ENCODE measurements at regions not wholly inside any gene's neighbourhood (a gene's known extent, or its start where the extent isn't known, plus 50 kb on each side); places are given as distances from the start of the nearest gene placed in this dataset.

DNA sequence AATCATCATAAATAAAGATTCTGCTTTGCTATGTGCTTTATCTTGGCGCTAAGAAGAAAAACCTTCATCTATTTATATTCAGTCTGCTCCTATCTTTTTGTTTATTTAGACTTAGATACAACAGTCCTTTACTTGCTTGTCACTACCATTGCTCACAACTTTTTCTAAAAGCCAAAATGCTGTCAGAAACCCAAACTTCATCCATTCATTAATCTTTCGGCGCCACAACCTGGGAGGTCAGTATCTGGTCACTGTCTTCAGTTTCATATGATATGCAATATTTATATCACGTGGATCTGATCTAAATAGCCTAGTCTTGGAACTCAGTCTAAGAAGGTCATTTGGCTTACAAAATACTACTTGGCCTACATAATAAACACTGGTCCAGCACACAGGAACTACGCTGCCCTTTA is 159.3 kb upstream of the TARS1 start:
- Histone ChIP-seq H3K4me1 (ENCODE audit: insufficient read depth, low read length) (no peaks in the 10 kb centered on the region), H3K9me3 (ENCODE audit: insufficient read depth, low read depth, low read length) (no peaks in the 10 kb centered on the region), H3K4me3 (ENCODE audit: low read length) (no peak overlapping the region), H3K27me3 (ENCODE audit: insufficient read depth, low read length) (no peaks in the 10 kb centered on the region), H3K27ac (ENCODE audit: low read length) (no peak overlapping the region), H3K9ac (ENCODE audit: low read depth, low read length) (no peak overlapping the region), H3K36me3 (ENCODE audit: insufficient read depth, low read depth, low read length) (no peaks in the 10 kb centered on the region)

DNA sequence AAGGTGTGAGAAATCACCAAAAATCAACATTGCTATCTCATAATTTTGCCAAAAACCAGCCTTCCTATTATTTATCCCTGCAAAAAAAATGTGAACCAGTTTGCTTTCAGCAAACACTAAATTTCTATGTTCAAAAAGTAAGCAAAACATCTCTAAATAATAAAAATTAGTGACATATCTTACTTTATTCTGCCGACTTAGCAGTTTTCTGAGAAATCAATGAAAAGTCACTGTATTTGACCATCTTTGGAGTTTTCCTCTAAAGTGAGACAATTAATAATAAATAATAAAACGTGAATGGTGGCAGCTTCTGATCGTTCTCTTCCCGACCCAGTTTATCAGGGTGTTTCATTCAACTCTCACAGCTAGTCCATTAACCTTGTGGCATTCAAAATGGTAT is 158.6 kb upstream of the TARS1 start:
- Histone ChIP-seq H3K9ac (ENCODE audit: low read depth, low read length) (no peak overlapping the region), H3K27me3 (ENCODE audit: insufficient read depth, low read length) (no peaks in the 10 kb centered on the region), H3K9me3 (ENCODE audit: insufficient read depth, low read depth, low read length) (no peaks in the 10 kb centered on the region)

DNA sequence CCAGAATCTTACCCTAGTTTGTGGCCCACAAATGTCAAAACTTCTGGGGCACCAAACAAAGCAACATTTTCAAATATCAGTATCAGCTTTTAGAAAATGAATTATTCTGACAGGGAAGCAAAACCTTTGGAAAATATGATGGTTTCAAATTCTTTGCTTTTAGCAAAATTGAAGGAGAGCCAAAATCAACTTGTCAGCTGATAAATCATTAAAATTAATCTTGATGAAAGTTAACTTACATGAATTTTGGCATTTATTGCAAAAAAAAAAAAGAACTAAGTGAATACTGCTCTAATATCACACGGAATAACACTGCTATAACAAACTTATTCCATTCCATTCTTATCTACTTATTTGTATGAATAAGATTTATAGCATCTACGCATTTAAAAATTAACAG is 158.1 kb upstream of the TARS1 start:
- no peak overlapping the region for H3K4me3 ChIP-seq (ENCODE audit: low read length)
- H3K9me3 ChIP-seq (ENCODE audit: insufficient read depth, low read depth, low read length): no peaks in the 10 kb centered on the region
- no peaks in the 10 kb centered on the region for H3K27me3 ChIP-seq (ENCODE audit: insufficient read depth, low read length)
- H3K27ac ChIP-seq (ENCODE audit: low read length): no peak overlapping the region
- no peaks in the 10 kb centered on the region for H3K4me1 ChIP-seq (ENCODE audit: insufficient read depth, low read length)
- H3K9ac ChIP-seq (ENCODE audit: low read depth, low read length): no peak overlapping the region
- H3K36me3 ChIP-seq (ENCODE audit: insufficient read depth, low read depth, low read length): no peaks in the 10 kb centered on the region

More for the DNA sequence above, 158.6 kb upstream of the TARS1 start:
- H3K4me1 ChIP-seq (ENCODE audit: insufficient read depth, low read length): no peaks in the 10 kb centered on the region
- no peaks in the 10 kb centered on the region for H3K36me3 ChIP-seq (ENCODE audit: insufficient read depth, low read depth, low read length)
- no peak overlapping the region for H3K4me3 ChIP-seq (ENCODE audit: low read length)
- H3K27ac ChIP-seq (ENCODE audit: low read length): no peak overlapping the region

DNA sequence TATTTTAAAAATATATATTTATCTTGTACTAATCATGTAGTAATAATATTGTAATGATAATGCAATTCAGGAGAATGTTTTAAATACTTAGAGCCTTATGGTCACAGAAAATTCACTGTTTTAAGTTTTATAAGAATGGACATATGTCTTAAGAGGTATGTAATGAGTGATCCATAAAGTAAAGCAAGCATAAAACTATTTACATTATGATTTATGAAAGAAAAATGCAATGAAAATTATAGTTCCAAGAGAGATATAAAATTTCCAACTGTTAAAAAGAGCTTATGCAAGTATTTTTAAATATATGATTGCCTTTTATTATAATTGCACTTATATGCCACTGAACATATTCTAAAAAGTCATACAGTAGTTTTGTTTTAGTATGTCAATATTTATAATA is 157.5 kb upstream of the TARS1 start:
- Histone ChIP-seq H3K4me3 (ENCODE audit: low read length) (no peak overlapping the region), H3K9me3 (ENCODE audit: insufficient read depth, low read depth, low read length) (no peaks in the 10 kb centered on the region), H3K27ac (ENCODE audit: low read length) (no peak overlapping the region), H3K27me3 (ENCODE audit: insufficient read depth, low read length) (no peaks in the 10 kb centered on the region), H3K4me1 (ENCODE audit: insufficient read depth, low read length) (no peaks in the 10 kb centered on the region), H3K9ac (ENCODE audit: low read depth, low read length) (no peak overlapping the region), H3K36me3 (ENCODE audit: insufficient read depth, low read depth, low read length) (no peaks in the 10 kb centered on the region)

DNA sequence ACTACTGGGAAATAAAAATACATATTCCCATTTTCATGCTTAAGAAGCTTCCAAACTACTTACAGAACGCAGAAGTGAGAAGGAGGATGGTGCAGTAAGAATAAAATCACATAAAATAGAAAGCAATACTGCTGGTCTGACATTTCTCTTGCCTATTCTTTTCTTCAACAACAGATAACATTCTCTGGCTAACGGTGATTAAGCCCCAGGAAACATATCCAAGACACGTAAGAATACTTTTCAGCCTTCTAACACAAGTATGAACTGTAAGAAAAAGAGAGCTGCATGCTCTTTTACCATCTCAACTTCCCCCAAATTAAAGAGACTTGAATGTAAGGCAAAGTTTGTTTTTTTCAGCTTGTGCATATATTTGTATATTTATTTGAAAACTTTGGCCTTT is 156.1 kb upstream of the TARS1 start:
- no peak overlapping the region for H3K9ac ChIP-seq (ENCODE audit: low read depth, low read length)
- H3K4me1 ChIP-seq (ENCODE audit: insufficient read depth, low read length): no peaks in the 10 kb centered on the region
- H3K27me3 ChIP-seq (ENCODE audit: insufficient read depth, low read length): no peaks in the 10 kb centered on the region
- no peaks in the 10 kb centered on the region for H3K36me3 ChIP-seq (ENCODE audit: insufficient read depth, low read depth, low read length)
- no peaks in the 10 kb centered on the region for H3K9me3 ChIP-seq (ENCODE audit: insufficient read depth, low read depth, low read length)
- H3K4me3 ChIP-seq (ENCODE audit: low read length): no peak overlapping the region
- no peak overlapping the region for H3K27ac ChIP-seq (ENCODE audit: low read length)

DNA sequence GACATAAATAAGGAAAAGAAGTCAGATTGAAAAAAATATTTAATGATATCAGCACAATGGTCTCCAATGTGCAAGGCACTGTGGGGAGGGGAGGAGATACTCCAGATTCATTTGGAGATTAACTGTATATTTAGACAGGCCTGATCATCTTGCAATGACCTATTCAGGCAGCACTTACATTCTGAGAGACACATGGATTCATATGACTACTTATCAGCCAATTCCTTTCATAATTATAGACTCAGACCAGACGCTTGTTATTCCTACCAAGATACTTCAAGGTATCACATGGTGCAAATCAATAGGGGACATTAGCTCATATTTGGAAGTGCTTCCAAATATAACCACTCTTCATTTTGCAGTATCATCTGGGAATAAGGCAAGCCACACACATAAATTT is 153.5 kb upstream of the TARS1 start:
- no peaks in the 10 kb centered on the region; the same call in 1 of the 2 replicates for H3K9me3 ChIP-seq (ENCODE audit: insufficient read depth, low read depth, low read length)
- H3K4me1 ChIP-seq (ENCODE audit: insufficient read depth, low read length): no peaks in the 10 kb centered on the region
- no peak overlapping the region for H3K4me3 ChIP-seq (ENCODE audit: low read length)
- H3K36me3 ChIP-seq (ENCODE audit: insufficient read depth, low read depth, low read length): no peaks in the 10 kb centered on the region
- no peak overlapping the region for H3K9ac ChIP-seq (ENCODE audit: low read depth, low read length)
- no peaks in the 10 kb centered on the region for H3K27me3 ChIP-seq (ENCODE audit: insufficient read depth, low read length)
- no peak overlapping the region for H3K27ac ChIP-seq (ENCODE audit: low read length)

DNA sequence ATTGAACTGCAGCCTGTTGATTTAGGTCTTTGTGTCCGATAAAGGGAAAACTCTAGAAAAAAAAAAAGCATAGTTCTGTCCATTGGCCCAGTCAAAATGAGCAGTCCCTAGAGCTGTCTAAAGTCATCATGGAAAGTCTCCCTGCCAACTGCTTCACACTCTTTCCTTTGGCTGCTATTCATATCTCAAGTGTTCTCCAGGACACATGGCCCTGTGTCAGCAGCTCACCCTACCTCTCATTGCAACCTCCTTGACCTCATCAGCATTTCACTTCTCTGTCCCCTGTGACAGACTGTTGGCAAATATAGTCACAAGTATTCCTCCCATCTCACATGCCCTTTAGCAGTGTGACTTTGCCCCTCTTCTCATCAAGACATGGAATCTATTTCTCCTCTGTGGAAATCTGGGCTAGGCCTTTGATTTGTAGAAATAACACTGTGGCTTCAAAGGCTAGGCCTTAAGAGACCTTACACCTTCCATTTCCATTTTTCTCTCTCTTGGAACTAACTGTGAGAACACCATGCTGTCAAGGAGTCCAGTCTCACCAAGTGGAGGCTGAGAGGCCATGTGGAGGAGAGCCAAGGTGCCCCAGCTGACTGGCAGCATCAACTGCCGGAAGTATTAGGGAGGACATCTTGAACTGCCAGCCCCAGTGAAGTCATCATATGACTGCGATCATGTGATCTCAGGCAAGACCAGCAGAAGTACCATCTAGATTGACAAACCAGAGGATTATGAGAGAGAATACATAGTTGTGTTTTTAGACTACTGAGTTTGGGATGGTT is 149.4 kb upstream of the TARS1 start:
- H3K4me3 ChIP-seq (ENCODE audit: low read length): no peak overlapping the region
- no peaks in the 10 kb centered on the region for H3K36me3 ChIP-seq (ENCODE audit: insufficient read depth, low read depth, low read length)
- H3K27ac ChIP-seq (ENCODE audit: low read length): no peak overlapping the region
- no peaks in the 10 kb centered on the region for H3K4me1 ChIP-seq (ENCODE audit: insufficient read depth, low read length)
- no peaks in the 10 kb centered on the region; the same call in 1 of the 2 replicates for H3K9me3 ChIP-seq (ENCODE audit: insufficient read depth, low read depth, low read length)
- H3K9ac ChIP-seq (ENCODE audit: low read depth, low read length): no peak overlapping the region
- no peaks in the 10 kb centered on the region for H3K27me3 ChIP-seq (ENCODE audit: insufficient read depth, low read length)

DNA sequence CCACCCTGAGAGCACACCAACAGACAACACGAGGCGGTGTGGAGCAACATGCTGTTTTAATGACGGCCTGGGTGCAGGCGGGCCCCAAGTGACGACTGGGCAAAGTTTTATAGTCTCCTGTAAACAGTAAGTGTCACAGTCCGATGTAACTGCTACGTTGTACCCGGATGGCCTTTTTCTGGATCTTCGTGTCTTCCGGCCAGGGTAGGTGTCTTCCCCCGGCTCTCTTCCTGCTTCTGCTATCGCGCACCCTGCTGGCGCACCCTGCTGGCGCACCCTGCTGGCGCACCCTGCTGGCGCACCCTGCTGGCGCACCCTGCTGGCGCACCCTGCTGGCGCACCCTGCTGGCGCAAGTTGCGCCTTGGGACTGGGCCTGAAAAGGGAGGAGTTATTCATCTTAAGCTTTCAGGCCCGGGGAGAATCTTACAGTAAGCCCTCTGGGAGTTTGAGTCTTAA is 143.0 kb upstream of the TARS1 start:
- Histone ChIP-seq H3K27me3 (ENCODE audit: insufficient read depth, low read length) (no peaks in the 10 kb centered on the region), H3K4me1 (ENCODE audit: insufficient read depth, low read length) (no peaks in the 10 kb centered on the region), H3K9ac (ENCODE audit: low read depth, low read length) (no peak overlapping the region), H3K9me3 (ENCODE audit: insufficient read depth, low read depth, low read length) (no peaks in the 10 kb centered on the region), H3K4me3 (ENCODE audit: low read length) (no peak overlapping the region), H3K36me3 (ENCODE audit: insufficient read depth, low read depth, low read length) (no peaks in the 10 kb centered on the region), H3K27ac (ENCODE audit: low read length) (no peak overlapping the region)

DNA sequence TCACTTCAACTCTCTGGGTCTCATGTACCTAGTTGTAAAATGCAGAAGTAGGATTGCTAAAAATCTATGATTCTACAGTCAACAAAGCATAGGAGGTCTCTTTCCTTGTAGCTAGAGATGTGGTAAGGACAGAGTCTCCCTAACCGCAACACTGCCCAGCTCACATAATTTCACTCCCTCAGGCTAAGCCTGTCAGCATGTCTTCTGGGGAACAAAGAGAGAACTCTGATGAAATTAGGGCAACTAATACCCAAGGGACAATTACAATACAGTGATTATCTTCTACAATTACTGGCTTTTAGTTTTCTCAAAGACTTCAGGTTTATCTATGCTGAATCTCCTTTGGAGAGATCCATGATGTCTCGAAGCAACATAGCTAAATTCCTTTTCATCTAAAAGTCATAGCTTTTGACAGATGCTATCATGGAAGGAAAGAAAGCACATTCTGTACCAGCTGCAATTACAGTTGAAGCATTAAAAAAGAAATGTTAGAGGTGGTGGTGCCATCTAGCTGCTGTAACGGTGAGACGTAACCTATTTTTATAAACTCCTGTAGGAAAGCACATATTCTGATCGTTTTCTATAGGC is 141.1 kb upstream of the TARS1 start:
- Histone ChIP-seq H3K27me3 (ENCODE audit: insufficient read depth, low read length) (no peaks in the 10 kb centered on the region), H3K27ac (ENCODE audit: low read length) (no peak overlapping the region), H3K4me3 (ENCODE audit: low read length) (no peak overlapping the region), H3K36me3 (ENCODE audit: insufficient read depth, low read depth, low read length) (no peaks in the 10 kb centered on the region), H3K4me1 (ENCODE audit: insufficient read depth, low read length) (no peaks in the 10 kb centered on the region), H3K9me3 (ENCODE audit: insufficient read depth, low read depth, low read length) (no peaks in the 10 kb centered on the region), H3K9ac (ENCODE audit: low read depth, low read length) (no peak overlapping the region)

DNA sequence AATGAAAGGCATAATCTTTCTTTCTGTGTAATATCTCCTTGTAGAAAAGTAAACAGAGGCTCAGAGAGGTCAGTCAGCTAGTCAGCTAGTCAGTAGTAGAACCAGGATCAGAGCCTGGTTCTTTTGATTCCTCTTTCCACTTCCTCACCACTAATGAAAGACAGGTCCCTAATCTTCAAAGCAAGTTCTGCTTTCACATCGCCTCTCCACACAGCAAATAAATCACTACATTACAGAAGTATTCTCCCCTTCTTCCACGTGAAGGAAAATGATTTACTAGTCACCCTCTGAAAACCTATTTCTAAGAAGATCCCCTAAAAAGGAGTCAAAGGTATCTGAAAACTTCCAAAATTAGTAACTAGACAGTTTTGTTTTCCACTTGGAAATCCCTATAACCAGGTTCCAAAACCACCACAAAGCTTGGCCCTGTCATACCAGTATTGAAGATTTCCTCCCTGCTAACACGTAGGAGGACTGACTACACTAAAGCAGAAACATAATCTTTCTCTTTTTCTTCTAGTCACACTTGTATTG is 140.5 kb upstream of the TARS1 start:
- Histone ChIP-seq H3K4me3 (ENCODE audit: low read length) (no peak overlapping the region), H3K9me3 (ENCODE audit: insufficient read depth, low read depth, low read length) (no peaks in the 10 kb centered on the region), H3K4me1 (ENCODE audit: insufficient read depth, low read length) (no peaks in the 10 kb centered on the region), H3K9ac (ENCODE audit: low read depth, low read length) (no peak overlapping the region), H3K36me3 (ENCODE audit: insufficient read depth, low read depth, low read length) (no peaks in the 10 kb centered on the region), H3K27me3 (ENCODE audit: insufficient read depth, low read length) (no peaks in the 10 kb centered on the region), H3K27ac (ENCODE audit: low read length) (no peak overlapping the region)

DNA sequence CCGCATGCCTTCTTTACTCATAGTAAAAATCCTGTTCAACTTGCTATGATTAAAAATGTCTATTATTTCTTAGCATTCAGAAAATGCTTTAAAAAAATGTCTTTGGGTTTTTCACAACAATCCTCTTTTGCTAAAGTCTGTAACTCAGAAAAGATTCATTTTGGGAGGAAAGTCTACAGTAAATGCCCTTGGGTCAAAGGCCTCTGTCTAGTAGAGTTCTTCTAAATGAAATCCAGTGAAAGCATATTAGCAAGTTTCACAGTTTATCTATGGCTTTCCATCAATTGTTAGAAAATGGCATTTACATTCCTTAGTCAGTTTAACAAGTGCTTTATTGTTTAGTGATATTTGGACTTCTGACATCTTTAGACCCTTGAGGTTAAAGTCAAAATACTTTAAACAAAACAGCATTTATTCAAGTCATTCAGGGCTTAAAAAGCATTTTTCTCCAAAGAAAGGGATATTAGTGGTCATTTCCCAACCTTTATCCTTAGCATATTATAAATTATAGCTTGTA is 137.1 kb upstream of the TARS1 start:
- H3K4me1 ChIP-seq (ENCODE audit: insufficient read depth, low read length): no peaks in the 10 kb centered on the region
- no peak overlapping the region for H3K4me3 ChIP-seq (ENCODE audit: low read length)
- no peaks in the 10 kb centered on the region for H3K9me3 ChIP-seq (ENCODE audit: insufficient read depth, low read depth, low read length)
- H3K27me3 ChIP-seq (ENCODE audit: insufficient read depth, low read length): no peaks in the 10 kb centered on the region
- H3K9ac ChIP-seq (ENCODE audit: low read depth, low read length): no peak overlapping the region
- H3K27ac ChIP-seq (ENCODE audit: low read length): no peak overlapping the region
- no peaks in the 10 kb centered on the region for H3K36me3 ChIP-seq (ENCODE audit: insufficient read depth, low read depth, low read length)

DNA sequence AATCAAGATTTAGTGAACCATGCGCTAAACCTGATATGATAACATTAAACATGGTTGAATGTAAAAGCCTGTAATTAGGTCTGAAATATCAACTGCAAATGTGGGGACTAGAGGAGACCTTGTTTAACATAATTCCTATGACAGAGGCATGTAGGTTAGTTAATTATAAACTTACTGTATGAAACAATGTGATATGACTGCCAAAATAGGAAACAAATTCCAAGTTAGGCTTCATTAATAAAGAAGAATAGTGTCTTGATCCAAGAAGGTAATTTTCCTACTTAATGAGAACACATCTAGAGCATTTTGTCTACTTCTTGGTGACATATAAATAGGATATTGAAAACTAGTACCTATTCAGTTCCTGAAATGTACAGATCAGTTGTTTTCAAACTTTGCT is 136.2 kb upstream of the TARS1 start:
- H3K4me1 ChIP-seq (ENCODE audit: insufficient read depth, low read length): no peaks in the 10 kb centered on the region
- H3K27me3 ChIP-seq (ENCODE audit: insufficient read depth, low read length): no peaks in the 10 kb centered on the region
- no peak overlapping the region for H3K4me3 ChIP-seq (ENCODE audit: low read length)
- H3K9ac ChIP-seq (ENCODE audit: low read depth, low read length): no peak overlapping the region
- no peaks in the 10 kb centered on the region for H3K36me3 ChIP-seq (ENCODE audit: insufficient read depth, low read depth, low read length)
- no peaks in the 10 kb centered on the region for H3K9me3 ChIP-seq (ENCODE audit: insufficient read depth, low read depth, low read length)
- H3K27ac ChIP-seq (ENCODE audit: low read length): no peak overlapping the region
